GM13976 (cell line): ENCODE measurements at regions not wholly inside any gene's neighbourhood (a gene's known extent, or its start where the extent isn't known, plus 50 kb on each side); places are given as distances from the start of the nearest gene placed in this dataset.

Experiments
- DNase-seq: peaks from one replicate; pipeline ENCODE4 v3.0.0; 2012; ENCODE audit warnings: low spot score
- CTCF ChIP-seq: IDR thresholded peaks from 2 replicates; pipeline ENCODE4 v1.5.1; 2012; ENCODE audit warnings: borderline replicate concordance, mild to moderate bottlenecking; ENCODE audit not compliant: insufficient read depth; ENCODE audit errors: extremely low read depth, missing control alignments, control extremely low read depth
- in situ Hi-C: fragments of 300-500 bp; cut with MboI; formaldehyde crosslinking; loops from one replicate; pipeline ENCODE4 v1.12.0; 2022; ENCODE audit warnings: low sequenced_read_pairs, mixed read lengths, inconsistent platforms; ENCODE audit not compliant: unreplicated experiment

GRCh38 chr13:53220038-53220437 is 191.4 kb downstream of the OLFM4 start:
- in situ Hi-C loops, result no loop called here
- no peak for TF ChIP-seq CTCF
- no peak for DNase-seq

- no peak for DNase-seq
- in situ Hi-C loops, result no loop called here
- TF ChIP-seq CTCF, result no peak
Observed at GRCh38 chr13:53237696-53238095, 209.1 kb downstream of the OLFM4 start.

GRCh38 chr13:53238261-53238660 is 209.6 kb downstream of the OLFM4 start:
- no peak for DNase-seq
- no peak for TF ChIP-seq CTCF
- in situ Hi-C loops, result no loop called here

GRCh38 chr13:53240401-53241025 is 211.9 kb downstream of the OLFM4 start:
- no peak for TF ChIP-seq CTCF
- in situ Hi-C loops, result no loop called here
- no peak for DNase-seq

GRCh38 chr13:53241891-53242348 is 213.3 kb downstream of the OLFM4 start:
- DNase-seq, result no peak
- no peak for TF ChIP-seq CTCF
- in situ Hi-C loops, result no loop called here

- DNase-seq, result no peak
- in situ Hi-C loops, result no loop called here
- no peak for TF ChIP-seq CTCF
Observed at GRCh38 chr13:53249236-53249635, 220.6 kb downstream of the OLFM4 start.

- peak; percentile 33 for DNase-seq
- TF ChIP-seq CTCF, result peak; percentile 48
- in situ Hi-C loops, result loop anchor here (25.0 kb wide), 1 partner anchor 512 kb away; no protein-coding TSS in a partner anchor
Observed at GRCh38 chr13:53250272-53250875, 221.8 kb downstream of the OLFM4 start.
